Amygdala (tissue), 56 donors: ENCODE measurements at regions not wholly inside any gene's neighbourhood (a gene's known extent, or its start where the extent isn't known, plus 50 kb on each side); places are given as distances from the start of the nearest gene placed in this dataset.

Source experiments
- DNase-seq, 56 donors: peaks; one replicate each; lab custom pipeline; 2025; lab: John Stamatoyannopoulos, UW

- DNase-seq: no peak
Measured at GRCh38 chr15:62777671-62778070, 264.9 kb upstream of the TPM1 start.

DNA sequence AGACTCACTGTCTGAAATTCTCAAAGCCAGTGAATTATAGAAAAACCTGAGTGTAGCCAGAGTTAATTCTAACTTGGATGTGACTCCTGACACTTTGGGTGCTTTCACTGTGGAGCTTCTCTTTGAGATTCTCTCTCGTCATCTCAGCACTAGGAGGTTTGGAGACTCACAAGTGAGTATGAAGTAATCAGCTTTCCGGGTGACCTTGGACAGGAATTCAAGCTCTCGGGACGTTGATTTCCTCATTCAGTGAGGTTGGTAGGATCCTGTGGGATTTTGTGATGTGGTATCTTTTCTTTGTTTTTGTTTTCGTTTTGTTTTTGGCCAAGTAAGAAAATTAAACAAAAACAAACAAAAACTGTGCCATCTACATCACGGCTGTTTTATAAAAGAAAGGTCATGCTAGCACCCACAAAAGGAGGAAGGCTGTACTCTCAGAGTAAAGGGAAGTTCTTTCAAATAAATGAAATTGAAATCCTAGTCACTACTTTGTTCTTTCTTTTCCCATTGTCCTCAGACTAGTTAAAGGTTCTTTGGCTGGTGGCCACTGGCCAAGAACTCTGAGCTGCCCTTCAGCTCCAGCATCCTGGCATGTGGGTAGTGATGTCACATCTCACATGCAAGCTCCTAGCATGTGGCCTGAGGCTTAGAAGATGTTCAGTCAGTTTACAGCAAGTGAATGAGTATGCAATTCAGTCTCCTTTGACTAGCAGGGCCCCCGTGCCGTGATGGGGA is 263.3 kb upstream of the TPM1 start:
- DNase-seq: peak in 12 of 56 donors; percentile 6 to 70 (median 17)

- DNase-seq: no peak
Measured at GRCh38 chr15:62779899-62780298, 262.6 kb upstream of the TPM1 start.

DNA sequence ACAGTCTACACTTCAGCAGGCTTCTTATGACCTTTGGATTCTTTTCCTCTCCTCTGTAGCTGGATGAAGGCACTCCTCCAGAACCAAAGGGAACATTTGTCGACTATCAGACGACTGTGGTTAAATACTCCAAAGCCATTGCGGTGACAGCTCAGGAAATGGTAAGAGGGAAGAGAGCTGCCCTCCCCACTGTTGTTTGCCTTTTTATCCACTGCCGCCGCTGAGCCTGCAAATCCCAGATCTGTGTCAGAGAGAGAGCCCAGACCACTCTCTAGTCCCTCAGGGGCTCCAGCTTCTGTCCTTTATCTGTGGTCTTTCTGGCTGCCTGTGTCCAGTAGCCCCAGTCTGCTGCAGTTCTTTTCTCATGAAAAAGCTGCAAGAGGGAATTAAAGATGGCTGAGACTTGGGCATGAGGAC is 261.5 kb upstream of the TPM1 start:
- no peak for DNase-seq

DNA sequence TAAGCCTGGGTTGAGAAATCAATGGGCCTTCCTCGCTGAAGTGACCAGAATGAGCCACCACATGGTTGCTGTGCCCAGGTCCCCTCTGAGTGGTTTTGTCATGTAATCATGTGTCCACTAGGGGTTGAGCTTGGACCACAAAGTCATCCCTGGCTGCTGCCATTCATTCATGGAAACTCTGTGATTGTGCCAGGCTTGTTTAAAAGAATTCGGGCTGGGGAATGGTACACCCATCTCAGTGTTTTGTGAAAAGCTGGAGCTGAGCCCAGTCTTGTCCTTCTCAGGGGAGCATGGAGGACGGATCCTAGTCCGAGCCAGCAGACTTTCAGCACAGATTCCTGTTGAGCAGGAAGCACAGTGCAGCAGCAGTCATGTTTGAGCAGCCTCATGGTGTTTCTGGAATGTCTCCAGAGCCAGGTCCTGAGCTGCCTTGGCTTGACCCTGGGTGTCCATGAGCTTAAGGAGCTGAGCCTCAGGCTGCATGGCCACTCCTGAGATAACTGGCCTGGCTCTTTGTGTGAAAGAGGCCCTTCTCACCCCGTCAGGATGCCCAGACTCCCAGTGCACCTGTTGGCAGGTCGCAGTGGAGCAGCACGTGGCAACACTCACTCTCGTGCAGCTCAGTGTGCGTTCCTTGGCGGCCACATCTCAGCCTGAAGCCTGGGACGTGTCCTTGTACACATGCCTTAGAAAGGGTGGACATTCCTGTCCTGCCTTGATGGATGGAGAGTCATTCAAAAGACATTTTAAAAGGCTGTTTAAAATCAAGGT is 260.3 kb upstream of the TPM1 start:
- DNase-seq: peak in 48 of 56 donors; percentile 10 to 80 (median 50)

DNA sequence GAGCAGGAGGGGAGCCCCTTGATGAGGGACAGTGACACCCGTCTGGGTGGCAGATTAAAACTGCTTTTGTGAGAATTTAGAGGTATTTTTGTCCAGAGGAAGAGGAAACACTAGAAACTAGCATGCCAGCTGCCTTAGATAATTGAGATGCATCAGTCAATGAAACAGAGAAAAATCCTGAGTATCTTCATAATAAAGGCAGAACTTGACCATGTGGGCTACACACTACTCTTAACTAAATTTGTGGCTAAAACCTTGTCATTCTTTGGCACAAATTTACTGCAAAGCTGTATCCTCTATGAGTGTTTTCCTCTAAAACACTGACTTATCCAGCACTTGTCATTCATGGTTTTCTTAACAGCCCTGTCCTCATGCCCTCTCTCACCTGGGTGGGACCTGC is 259.7 kb upstream of the TPM1 start:
- DNase-seq: no peak

DNA sequence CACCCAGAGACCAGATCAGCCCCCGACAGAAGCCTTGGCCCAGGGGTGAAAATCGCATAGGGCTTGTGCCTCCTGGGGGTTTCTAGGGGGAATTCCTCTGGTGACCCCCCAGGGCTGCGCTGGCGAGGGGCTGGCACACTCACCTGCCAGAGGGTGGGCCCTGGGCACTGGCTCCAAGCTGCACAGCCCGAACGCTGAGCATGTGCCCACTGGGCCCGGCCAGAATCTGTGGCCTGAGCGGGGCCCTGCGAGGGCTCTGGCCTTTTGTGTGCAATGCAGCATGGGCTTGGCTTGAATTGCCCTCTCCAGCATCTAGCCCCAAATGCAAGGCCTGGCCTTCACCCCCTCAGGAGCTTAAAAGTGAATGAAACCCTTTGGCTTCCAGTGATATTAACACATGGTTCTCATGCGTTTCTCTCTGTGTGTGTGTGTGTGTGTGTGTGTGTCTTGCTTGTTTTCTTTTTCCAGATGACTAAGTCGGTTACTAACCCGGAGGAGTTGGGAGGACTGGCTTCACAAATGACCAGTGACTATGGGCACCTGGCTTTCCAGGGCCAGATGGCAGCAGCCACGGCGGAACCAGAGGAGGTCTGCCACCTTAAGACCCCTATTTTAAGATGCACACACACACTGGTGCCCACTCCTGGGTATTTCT is 259.1 kb upstream of the TPM1 start:
- no peak for DNase-seq

DNA sequence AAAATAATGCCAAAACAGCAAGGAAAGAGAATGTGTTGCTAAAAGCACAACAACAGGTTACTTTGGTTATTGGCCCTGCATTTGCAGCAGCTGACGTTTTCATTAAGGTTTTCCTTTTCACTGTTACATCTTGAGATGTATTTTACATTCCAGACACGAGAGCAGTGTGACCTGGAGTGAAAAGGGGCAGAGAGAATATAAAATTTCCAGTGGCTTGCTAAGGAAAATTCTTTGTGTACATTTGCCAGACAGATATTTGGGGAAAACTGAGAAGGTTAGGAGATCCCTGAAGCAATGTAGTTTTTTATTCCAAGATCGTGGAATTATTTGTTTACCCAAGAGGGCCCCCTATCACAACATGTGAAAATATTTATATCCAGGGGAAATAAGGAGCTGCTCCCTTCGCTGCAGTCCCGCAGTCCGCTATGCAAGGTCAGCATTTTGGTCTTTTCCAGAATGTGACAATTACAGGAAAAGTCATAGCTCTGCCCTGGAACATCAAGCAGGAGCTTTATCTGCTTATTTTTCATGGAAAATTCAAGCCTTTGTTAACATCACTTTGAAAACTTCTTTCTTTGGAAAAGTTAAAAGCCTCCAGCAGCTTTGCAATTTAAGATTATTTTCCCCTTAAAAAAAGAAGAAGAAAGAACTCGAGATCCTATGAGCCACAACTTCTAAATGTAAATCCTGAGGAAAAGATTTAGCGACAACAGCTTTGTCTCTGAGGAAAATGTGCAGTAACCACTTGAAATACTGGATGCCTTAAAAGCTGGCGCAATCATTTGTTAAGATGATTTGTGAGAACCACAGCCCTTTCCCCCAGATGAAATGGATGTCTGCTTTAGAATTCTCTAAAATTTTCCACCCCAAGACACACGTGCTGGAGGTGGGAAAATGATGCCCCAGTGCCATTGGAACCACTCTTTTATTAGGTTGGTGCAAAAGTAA is 256.4 kb upstream of the TPM1 start:
- no peak for DNase-seq

- no peak for DNase-seq
Measured at GRCh38 chr15:62787401-62787800, 255.1 kb upstream of the TPM1 start.

- DNase-seq: no peak
Measured at GRCh38 chr15:62788224-62788623, 254.3 kb upstream of the TPM1 start.

GRCh38 chr15:62790546-62790945 is 252.0 kb upstream of the TPM1 start:
- no peak for DNase-seq

DNA sequence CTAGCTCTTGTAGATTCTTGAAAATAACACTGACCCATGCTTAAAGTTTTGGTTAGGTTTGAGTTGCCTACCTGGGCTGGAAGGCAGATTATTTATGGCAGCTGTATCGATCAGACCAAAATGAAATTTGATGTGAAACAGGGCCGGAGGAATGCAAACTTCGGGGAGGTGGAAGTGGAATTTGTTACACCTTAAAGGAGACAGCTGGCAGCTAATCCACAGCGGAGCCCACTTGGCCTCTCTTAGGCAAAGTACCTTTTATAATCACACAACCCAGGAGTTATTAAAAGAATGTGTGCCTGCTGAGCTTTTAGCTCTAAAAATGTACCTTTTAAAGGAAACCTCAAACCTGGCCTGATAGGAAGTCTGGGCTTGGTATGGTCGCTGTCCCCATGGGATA is 250.9 kb upstream of the TPM1 start:
- DNase-seq: no peak

- no peak for DNase-seq
Measured at GRCh38 chr15:62792986-62793751, 249.4 kb upstream of the TPM1 start.

DNA sequence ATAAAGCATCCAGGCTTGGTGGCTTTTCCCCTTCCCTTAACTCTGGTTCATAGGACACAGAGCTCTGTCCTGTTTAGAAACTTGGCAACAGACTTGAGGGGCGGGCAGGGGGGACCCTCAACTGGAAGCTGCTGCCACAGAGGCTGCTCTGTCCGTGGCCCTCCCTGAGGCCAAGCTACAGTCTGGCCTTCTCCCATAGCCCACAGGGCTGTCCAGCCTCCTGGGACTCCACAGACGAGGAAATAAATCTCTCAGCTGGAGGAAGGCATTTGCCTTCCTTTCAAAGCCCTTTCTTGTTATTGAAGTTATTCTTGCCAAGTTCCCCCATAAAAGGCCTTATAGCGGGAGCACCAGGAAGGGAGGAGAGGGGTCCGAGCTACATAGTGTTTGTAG is 248.8 kb upstream of the TPM1 start:
- DNase-seq: peak in 2 of 56 donors; percentile 6 to 8

DNA sequence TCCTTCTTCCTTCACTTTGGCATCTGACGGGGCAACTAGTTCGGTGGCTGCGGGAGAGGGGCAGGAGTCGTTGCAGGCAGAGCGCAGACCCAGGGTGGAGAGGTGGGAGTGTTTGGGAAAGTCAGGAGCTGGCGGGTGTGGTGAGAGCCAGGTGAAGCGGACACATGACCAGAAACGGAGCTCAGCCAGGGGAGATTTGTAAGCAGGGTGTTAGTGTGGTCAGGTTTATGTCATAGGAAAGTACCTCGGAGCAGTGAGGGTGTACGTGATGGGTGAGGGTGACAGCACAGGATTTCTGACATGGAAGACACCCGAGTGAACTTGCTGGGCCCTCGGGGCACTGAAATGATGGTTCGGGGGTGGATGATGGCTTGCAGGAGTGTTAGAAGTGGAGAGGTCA is 247.4 kb upstream of the TPM1 start:
- DNase-seq: no peak

DNA sequence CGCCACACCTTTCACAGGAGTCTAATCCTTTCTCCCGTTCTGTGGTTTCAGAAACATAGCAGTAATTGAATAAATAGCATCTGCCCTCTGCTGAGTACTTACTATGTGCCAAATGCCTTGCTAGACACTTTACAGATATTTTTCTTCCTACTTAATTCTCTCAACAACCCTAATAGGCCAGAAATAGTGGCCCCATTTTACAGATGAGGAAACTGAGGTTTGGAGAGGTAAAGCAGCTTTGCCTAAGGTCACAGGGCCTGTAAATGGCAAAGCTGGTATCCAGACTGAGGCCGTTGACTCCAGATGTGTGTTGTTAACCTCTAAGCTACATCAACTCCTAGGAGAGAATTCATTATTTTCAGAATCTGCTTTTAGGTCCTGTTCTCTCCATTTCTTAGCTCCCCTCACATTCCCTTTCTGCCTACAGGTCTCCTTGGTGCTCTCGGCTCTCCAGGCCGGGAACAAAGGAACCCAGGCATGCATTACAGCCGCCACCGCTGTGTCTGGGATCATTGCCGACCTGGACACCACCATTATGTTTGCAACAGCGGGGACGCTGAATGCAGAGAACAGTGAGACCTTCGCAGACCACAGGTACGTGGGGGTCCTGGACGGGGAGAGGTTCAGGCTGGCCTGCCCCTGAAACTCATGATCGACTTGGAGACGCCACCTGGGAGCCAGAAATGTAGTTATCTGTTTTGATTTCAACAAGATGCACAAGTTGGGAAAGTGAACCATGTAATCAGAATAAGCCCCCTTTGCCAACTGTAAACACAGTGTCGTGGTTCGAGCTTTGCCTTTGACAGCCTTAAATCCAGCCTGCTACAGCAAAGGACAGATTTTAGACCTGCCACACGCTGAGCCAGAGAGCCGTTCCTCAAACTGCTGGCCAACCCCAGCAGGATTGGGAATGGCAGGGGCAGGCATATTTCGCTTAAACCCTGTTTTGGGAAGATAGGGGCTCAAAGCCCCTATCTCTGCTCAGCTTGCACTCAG is 246.5 kb upstream of the TPM1 start:
- no peak for DNase-seq

- no peak for DNase-seq
Measured at GRCh38 chr15:62797171-62797570, 245.4 kb upstream of the TPM1 start.

DNA sequence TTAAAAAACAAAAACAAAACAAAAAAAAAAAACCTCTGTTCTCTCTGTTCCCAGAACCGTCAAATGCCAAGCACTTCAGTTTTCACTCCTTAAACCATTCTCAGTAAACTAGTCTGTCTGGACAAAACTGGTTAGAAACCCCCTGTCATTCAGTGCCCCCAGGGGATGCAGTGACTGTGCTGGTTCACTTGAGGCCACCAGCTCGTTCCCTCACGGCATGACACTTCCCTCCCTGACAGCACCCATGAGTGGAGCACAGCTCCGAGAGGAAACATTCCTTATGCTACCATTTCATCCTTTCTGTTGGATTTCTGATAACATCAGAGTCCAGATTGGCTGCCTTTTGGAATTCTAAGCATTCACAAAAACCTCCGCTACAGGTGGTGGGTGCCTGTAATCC is 244.0 kb upstream of the TPM1 start:
- no peak for DNase-seq
